Thyroid gland (tissue), 4 donors: ENCODE measurements at regions not wholly inside any gene's neighbourhood (a gene's known extent, or its start where the extent isn't known, plus 50 kb on each side); places are given as distances from the start of the nearest gene placed in this dataset.
"Not testable (repeated sequence)": the region's sequence is repeated elsewhere in the genome, so short reads cannot be mapped to it uniquely, and the experiment has no call there.

Source experiments
- POLR2A ChIP-seq, 2 donors: fragments of 450-650 bp; IDR thresholded peaks; one replicate each; pipeline ENCODE4 v1.6.1; 2017; ENCODE audit warnings: antibody characterized with exemption in 2 of 2, mild to moderate bottlenecking in 2 of 2, moderate library complexity in 1 of 2
- TF ChIP-seq, protein P1 (sequence below), 6 experiments: fragments of 200-600 bp in 3 of 6; fragments of 450-650 bp in 3 of 6; sonication (generic) in 3 of 6; IDR thresholded peaks; one replicate each; pipeline ENCODE4 v1.5.1; 2016 to 2019; ENCODE audit warnings: antibody characterized with exemption in 6 of 6, mild to moderate bottlenecking in 2 of 6, inconsistent platforms in 1 of 6, moderate library complexity in 1 of 6

DNA sequence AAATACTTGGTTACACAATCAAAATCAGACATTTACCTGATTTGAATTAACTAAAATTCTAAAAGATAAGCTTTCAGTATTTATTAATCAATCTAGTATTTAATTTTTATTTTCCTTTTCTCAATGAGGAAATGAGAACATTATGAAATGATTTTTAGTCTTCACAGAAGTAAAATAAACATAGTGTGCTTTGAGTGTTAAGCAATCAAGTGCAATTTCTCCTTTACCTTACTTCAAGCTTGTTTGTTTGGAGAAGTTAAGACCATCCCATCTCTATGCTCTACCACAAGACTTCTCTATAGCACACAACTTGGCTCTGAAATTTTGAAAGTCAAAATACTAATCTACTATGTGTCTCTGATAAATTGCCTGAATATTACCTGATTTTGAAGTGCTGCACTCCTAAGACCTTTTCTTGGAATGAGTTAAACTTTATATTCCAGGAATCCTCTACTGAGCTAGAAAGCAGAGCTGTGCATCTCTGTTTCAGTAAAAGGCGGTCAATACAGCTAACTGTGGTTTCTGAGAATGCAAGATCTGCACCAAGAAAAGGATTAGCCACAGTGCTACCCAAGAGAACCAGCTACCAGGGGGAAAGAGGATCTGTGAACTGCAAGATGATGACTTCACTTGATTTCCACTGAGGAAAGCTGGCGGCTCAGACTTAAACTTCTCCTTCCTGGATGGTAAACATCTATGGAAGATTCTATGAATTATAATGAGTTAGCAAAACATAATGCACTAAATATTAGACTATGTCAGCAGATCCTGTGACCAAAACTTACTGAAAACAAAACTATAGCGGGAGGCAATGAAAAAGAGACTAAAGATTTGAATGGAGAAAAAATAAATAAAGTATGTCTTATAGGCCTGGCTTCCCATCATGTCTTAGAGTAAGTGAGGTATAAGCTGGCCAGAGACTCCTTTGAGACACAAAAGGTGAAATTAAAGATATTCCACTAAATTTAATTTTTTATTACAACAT lies 358.7 kb downstream of the TUBA3C start:
- TF ChIP-seq, protein P1, sequence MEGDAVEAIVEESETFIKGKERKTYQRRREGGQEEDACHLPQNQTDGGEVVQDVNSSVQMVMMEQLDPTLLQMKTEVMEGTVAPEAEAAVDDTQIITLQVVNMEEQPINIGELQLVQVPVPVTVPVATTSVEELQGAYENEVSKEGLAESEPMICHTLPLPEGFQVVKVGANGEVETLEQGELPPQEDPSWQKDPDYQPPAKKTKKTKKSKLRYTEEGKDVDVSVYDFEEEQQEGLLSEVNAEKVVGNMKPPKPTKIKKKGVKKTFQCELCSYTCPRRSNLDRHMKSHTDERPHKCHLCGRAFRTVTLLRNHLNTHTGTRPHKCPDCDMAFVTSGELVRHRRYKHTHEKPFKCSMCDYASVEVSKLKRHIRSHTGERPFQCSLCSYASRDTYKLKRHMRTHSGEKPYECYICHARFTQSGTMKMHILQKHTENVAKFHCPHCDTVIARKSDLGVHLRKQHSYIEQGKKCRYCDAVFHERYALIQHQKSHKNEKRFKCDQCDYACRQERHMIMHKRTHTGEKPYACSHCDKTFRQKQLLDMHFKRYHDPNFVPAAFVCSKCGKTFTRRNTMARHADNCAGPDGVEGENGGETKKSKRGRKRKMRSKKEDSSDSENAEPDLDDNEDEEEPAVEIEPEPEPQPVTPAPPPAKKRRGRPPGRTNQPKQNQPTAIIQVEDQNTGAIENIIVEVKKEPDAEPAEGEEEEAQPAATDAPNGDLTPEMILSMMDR (IDR thresholded peaks at IDR 0.05) = not testable (repeated sequence)
- not testable (repeated sequence) for TF ChIP-seq POLR2A (IDR thresholded peaks at IDR 0.05)
